K562 (cell line): ENCODE measurements at regions not wholly inside any gene's neighbourhood (a gene's known extent, or its start where the extent isn't known, plus 50 kb on each side); places are given as distances from the start of the nearest gene placed in this dataset.

Experiments
- ATAC-seq: fragments of 200-7000 bp; cut with Tn5 transposase; 3 replicates; pipeline ENCODE4 v1.9.1; 2020; ENCODE audit warnings: moderate library complexity
- BruUV-seq: library from RNA; stranded (reverse); fragments of 400-500 nt; replicated peaks from 2 replicates; lab custom pipeline; 2021; lab: Mats Ljungman, UMichigan
- CTCF ChIA-PET: fragments of 300-600 bp; formaldehyde crosslinking; extraction: SDS; loops from one replicate; lab custom pipeline; 2021; ENCODE audit warnings: low intra/inter-chr PET ratio; lab: Yijun Ruan, JAX
- POLR2A ChIA-PET: fragments of 300-600, 350-650 bp; sonication (Branson Sonifier 250); formaldehyde crosslinking; extraction: SDS; loops from one replicate; lab custom pipeline; 2021; ENCODE audit warnings: antibody characterized with exemption, inconsistent platforms; lab: Yijun Ruan, JAX
- DNase-seq, 4 experiments: peaks; one replicate each; pipeline versions ENCODE4 v3.0.0 to v3.0.0-alpha.2; 2011 to 2018; ENCODE audit warnings: low spot score in 3 of 4, mixed read lengths in 3 of 4; ENCODE audit errors: extremely low read depth in 1 of 4
- FAIRE-seq: peaks from 2 replicates; lab custom pipeline; 2011; peaks lifted over from hg19 to GRCh38; lab: Jason Lieb, UNC
- H2AFZ ChIP-seq: 2 replicates; pipeline ENCODE4 v1.6.0; 2011; ENCODE audit warnings: low read depth, low read length, control low read depth, inconsistent platforms
- H3K27ac ChIP-seq: fragments of 200-600 bp; 3 replicates; pipeline ENCODE4 v1.8.0; 2011; ENCODE audit warnings: low read depth, mild to moderate bottlenecking, control low read depth, inconsistent platforms, low read length, moderate library complexity, mixed read lengths; ENCODE audit errors: extremely low read depth
- H3K27me3 ChIP-seq, 2 experiments: fragments of 300-600 bp in 1 of 2; 2 replicates in 1 of 2; 3 replicates in 1 of 2; pipeline versions ENCODE4 v1.6.0 to v1.8.0; 2011; ENCODE audit warnings: inconsistent platforms in 2 of 2, low read length in 2 of 2, mild to moderate bottlenecking in 1 of 2, mixed read lengths in 1 of 2, moderate library complexity in 1 of 2; ENCODE audit not compliant: control insufficient read depth in 2 of 2, insufficient read depth in 2 of 2
- H3K36me3 ChIP-seq: fragments of 300-600 bp; 3 replicates; pipeline ENCODE4 v1.8.0; 2011; ENCODE audit warnings: mild to moderate bottlenecking, low read length, inconsistent platforms; ENCODE audit not compliant: control insufficient read depth, insufficient read depth
- H3K4me1 ChIP-seq, 2 experiments: fragments of 200-600 bp in 1 of 2; replicated peaks in 1 of 2; 2 replicates in 1 of 2; 3 replicates in 1 of 2; pipeline versions ENCODE4 v1.5.1 to v1.8.0; 2011; ENCODE audit warnings: inconsistent platforms in 2 of 2, low read length in 2 of 2, mild to moderate bottlenecking in 1 of 2, mixed read lengths in 1 of 2, moderate library complexity in 1 of 2; ENCODE audit not compliant: control insufficient read depth in 2 of 2, insufficient read depth in 2 of 2
- H3K4me2 ChIP-seq: 2 replicates; pipeline ENCODE4 v1.6.1; 2011; ENCODE audit warnings: low read length, control low read depth, inconsistent platforms, mixed read lengths; ENCODE audit not compliant: insufficient read depth
- H3K4me3 ChIP-seq: fragments of 200-600 bp; sonication (generic), shearing (Covaris generic); 2 replicates; pipeline ENCODE4 v1.5.1; 2016; ENCODE audit warnings: control low read depth, inconsistent platforms
- H3K79me2 ChIP-seq: fragments of 200-600 bp; 3 replicates; pipeline ENCODE4 v1.8.0; 2011; ENCODE audit warnings: low read length, inconsistent platforms; ENCODE audit not compliant: control insufficient read depth, insufficient read depth
- H3K9ac ChIP-seq, 2 experiments: 2 replicates each; pipeline versions ENCODE4 v1.6.0 to v1.6.1; 2011; ENCODE audit warnings: low read depth in 2 of 2, low read length in 2 of 2, control low read depth in 1 of 2, inconsistent platforms in 1 of 2, mild to moderate bottlenecking in 1 of 2, mixed read lengths in 1 of 2; ENCODE audit not compliant: insufficient read depth in 1 of 2
- H3K9me1 ChIP-seq: one replicate; pipeline ENCODE4 v1.6.0; 2011; ENCODE audit warnings: inconsistent platforms, mild to moderate bottlenecking, low read length, moderate library complexity; ENCODE audit not compliant: control insufficient read depth, insufficient read depth
- H3K9me3 ChIP-seq: replicated peaks from 2 replicates; pipeline ENCODE4 v1.5.1; 2011; ENCODE audit warnings: low read depth, low read length, inconsistent platforms; ENCODE audit not compliant: control insufficient read depth, insufficient read depth
- H4K20me1 ChIP-seq: replicated peaks from 2 replicates; pipeline ENCODE4 v1.6.1; 2011; ENCODE audit warnings: low read length, inconsistent platforms, mixed read lengths; ENCODE audit not compliant: control insufficient read depth, insufficient read depth
- EWSR1 ChIP-seq: fragments of 450-650 bp; IDR thresholded peaks from 2 replicates; pipeline ENCODE4 v1.6.1; 2018; ENCODE audit warnings: borderline replicate concordance, mild to moderate bottlenecking, low read depth, moderate library complexity; ENCODE audit not compliant: partially characterized antibody
- GTF2F1 ChIP-seq: IDR thresholded peaks from 2 replicates; pipeline ENCODE4 v1.6.1; 2011; ENCODE audit warnings: low read depth, low read length, improper control_type of control experiment
- ILF3 ChIP-seq: fragments of 450-650 bp; IDR thresholded peaks from 2 replicates; pipeline ENCODE4 v1.6.1; 2018; ENCODE audit warnings: antibody characterized with exemption, mild to moderate bottlenecking, moderate library complexity, borderline replicate concordance
- PTRF ChIP-seq: fragments of 450-650 bp; IDR thresholded peaks from 2 replicates; pipeline ENCODE4 v1.6.1; 2016; ENCODE audit warnings: mild to moderate bottlenecking, missing genetic modification characterization, missing compliant biosample characterization
- RAD21 ChIP-seq, 2 experiments: fragments of 250-450 bp in 1 of 2; fragments of 450-650 bp in 1 of 2; sonication (Bioruptor Pico) in 1 of 2; formaldehyde crosslinking in 1 of 2; IDR thresholded peaks in 1 of 2; conservative IDR thresholded peaks in 1 of 2; 2 replicates each; pipeline versions ENCODE4 v1.4.0 to v1.8.0; 2020 to 2022; ENCODE audit warnings: mild to moderate bottlenecking in 2 of 2, moderate library complexity in 1 of 2
- TCF7L2 ChIP-seq: fragments of 150-350 bp; IDR thresholded peaks from 2 replicates; pipeline ENCODE4 v1.6.1; 2016; ENCODE audit warnings: low read depth, mild to moderate bottlenecking, low read length, moderate library complexity
- THRAP3 ChIP-seq: fragments of 450-650 bp; IDR thresholded peaks from 2 replicates; pipeline ENCODE4 v1.6.1; 2016; ENCODE audit warnings: mild to moderate bottlenecking, inconsistent platforms, borderline replicate concordance
- ZNF239 ChIP-seq: fragments of 250-450 bp; sonication (Bioruptor Pico); IDR thresholded peaks from 2 replicates; pipeline ENCODE4 v1.4.0; 2020; ENCODE audit warnings: mild to moderate bottlenecking
- ZNF518B ChIP-seq: fragments of 250-450 bp; sonication (Bioruptor Pico); IDR thresholded peaks from 2 replicates; pipeline ENCODE4 v1.5.0; 2021; ENCODE audit warnings: mild to moderate bottlenecking, moderate library complexity
- WGBS: fragments of 100-300 bp; shearing (Covaris generic); methylation state at CpG from one replicate; pipeline ENCODE4 v1.1.6; 2016; ENCODE audit warnings: low coverage, mixed read lengths; ENCODE audit not compliant: insufficient coverage; ENCODE audit errors: missing lambda C conversion rate; 5-methylcytosine and 5-hydroxymethylcytosine counted together
- in situ Hi-C: fragments of 300-500 bp; cut with MboI; formaldehyde crosslinking; loops from 4 replicates; pipeline ENCODE4 v1.15.0; 2018; ENCODE audit warnings: inconsistent platforms, mixed read lengths
- intact Hi-C: fragments of 100-400 bp; cut with micrococcal nuclease; formaldehyde crosslinking; loops from 2 replicates; pipeline ENCODE4 v1.14.2; 2022

- DNase-seq = no peak
- H3K27ac ChIP-seq = no peak overlapping the region
- POLR2A ChIA-PET = no interaction called here
- no peak for ATAC-seq
- no peaks in the 10 kb centered on the region for H3K27me3 ChIP-seq
- TF ChIP-seq PTRF = no peak
- no peak for TF ChIP-seq ILF3
- TF ChIP-seq, all 486 proteins: peak for 0
- no peaks in the 10 kb centered on the region for H3K9me3 ChIP-seq
- no peaks in the 10 kb centered on the region for H3K4me1 ChIP-seq
- FAIRE-seq = no peak
- WGBS = 0% methylated on average over 1 of the region's 1 CpG
- CTCF ChIA-PET = no interaction called here
- no peaks in the 10 kb centered on the region for H3K79me2 ChIP-seq
- in situ Hi-C loops (no loop called here), intact Hi-C loops (no loop called here)
- no peaks in the 10 kb centered on the region for H3K36me3 ChIP-seq
- H2AFZ ChIP-seq = no peak overlapping the region
- H3K4me3 ChIP-seq = no peak overlapping the region
- BruUV-seq = no TSS peak
- H4K20me1 ChIP-seq = no peaks in the 10 kb centered on the region
- no peak overlapping the region for H3K9ac ChIP-seq
- no peaks in the 10 kb centered on the region for H3K9me1 ChIP-seq
- no peak overlapping the region for H3K4me2 ChIP-seq
Observed at GRCh38 chr11:109772892-109773291, 320.3 kb upstream of the ZC3H12C start.

- in situ Hi-C loops = no loop called here
- CTCF ChIA-PET = no interaction called here
- Histone ChIP-seq H3K9me1 (no peaks in the 10 kb centered on the region), H3K4me1 (no peaks in the 10 kb centered on the region), H2AFZ (no peak overlapping the region), H3K36me3 (no peaks in the 10 kb centered on the region), H3K27me3 (no peaks in the 10 kb centered on the region), H3K4me3 (no peak overlapping the region), H4K20me1 (no peaks in the 10 kb centered on the region), H3K79me2 (no peaks in the 10 kb centered on the region), H3K9ac (no peak overlapping the region), H3K9me3 (no peaks in the 10 kb centered on the region), H3K4me2 (no peak overlapping the region), H3K27ac (no peak overlapping the region)
- ATAC-seq = peak; percentile 49; the same call in 2 of the 3 replicates
- POLR2A ChIA-PET = no interaction called here
- FAIRE-seq = no peak
- intact Hi-C loops = no loop called here
- no TSS peak for BruUV-seq
- 6% methylated on average over 2 of the region's 2 CpGs for WGBS
- DNase-seq = no peak
- TF ChIP-seq THRAP3 = no peak
- no peak for TF ChIP-seq ZNF518B (CRISPR knock-in tag)
- TF ChIP-seq RAD21 (CRISPR knock-in tag; conservative IDR thresholded peaks at IDR 0.05 in 1 of 2, IDR thresholded peaks at IDR 0.05 in 1 of 2) = 0 out of 4 replicates have a peak, but pooled peaks of 1 of the 2 experiments have one; percentile 12
- TF ChIP-seq TCF7L2 = no peak
- TF ChIP-seq EWSR1 = no peak
- TF ChIP-seq ZNF239 (CRISPR knock-in tag) = no peak
- TF ChIP-seq GTF2F1 = no peak
- TF ChIP-seq, all 486 proteins: peak for 1
Observed at GRCh38 chr11:109775686-109776085, 317.5 kb upstream of the ZC3H12C start.
